HG02798 (cell line): ENCODE measurements at regions not wholly inside any gene's neighbourhood (a gene's known extent, or its start where the extent isn't known, plus 50 kb on each side); places are given as distances from the start of the nearest gene placed in this dataset.
"Not testable (repeated sequence)": the region's sequence is repeated elsewhere in the genome, so short reads cannot be mapped to it uniquely, and the experiment has no call there.

ENCODE experiments used
- ATAC-seq: cut with Tn5 transposase; IDR thresholded peaks from one replicate; pipeline ENCODE4 v1.9.1; 2021; ENCODE audit warnings: mild to moderate bottlenecking; ENCODE audit not compliant: unreplicated experiment, poor library complexity

DNA sequence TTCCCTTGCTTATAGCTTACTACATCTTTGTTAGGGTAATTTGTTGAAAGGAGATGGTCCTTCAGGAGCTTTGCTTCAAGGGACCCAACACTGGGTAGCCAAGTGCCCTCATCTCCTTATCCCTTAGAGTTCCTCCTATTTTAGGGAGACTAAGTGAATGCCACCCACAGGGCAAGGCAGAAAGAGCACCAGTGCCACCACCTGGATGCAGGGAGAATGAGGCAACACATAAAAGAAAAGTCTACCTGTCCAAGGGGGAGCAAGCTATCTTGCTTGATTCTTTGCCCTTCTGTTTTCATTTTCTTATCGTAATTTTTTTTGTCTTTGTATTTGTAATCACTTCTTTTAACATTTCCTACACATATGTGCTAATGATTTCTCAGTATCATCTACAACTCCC is 205.5 kb downstream of the NPR3 start:
- no peak for ATAC-seq

DNA sequence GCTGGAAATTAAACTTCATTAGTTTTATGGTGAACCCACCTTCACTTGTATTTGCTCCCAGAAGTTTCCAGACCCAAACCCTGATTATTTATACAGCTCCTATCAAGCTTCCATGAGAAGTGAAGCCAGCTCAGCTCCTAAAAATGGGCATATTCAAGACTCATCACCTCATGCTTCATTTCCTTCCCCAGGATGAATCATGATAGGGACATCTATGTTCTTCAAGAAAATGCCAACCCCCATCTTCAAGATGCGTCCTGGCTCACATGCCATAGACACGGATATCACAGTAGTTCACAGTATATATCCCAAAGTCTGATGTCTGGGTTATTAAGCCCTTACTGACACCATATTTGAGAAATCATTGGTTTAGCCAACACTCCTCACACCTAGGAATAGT is 217.6 kb downstream of the NPR3 start:
- ATAC-seq = no peak

GRCh38 chr5:32931438-32931837 is 220.3 kb downstream of the NPR3 start:
- ATAC-seq = not testable (repeated sequence)

- ATAC-seq = no peak
Measured at GRCh38 chr5:32932241-32932935, 221.3 kb downstream of the NPR3 start.

DNA sequence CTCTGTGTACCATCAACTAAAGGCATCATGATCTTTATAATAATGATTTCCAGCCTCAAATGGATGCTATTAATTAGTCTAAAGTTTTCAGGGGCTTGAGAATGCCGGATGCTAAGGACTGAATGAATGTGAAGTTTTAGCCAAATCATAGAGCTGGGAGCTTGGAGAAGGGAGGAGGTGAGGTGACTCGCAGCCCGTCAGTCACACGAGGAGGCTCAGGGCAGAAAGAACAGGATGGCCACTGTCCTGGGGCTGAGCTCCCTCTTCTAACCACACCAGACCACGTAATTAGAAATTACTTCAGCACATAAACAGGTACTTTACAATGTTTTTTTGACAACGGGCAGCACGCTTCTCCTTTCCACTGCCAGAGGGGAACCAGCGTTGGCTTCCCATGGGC is 222.6 kb downstream of the NPR3 start:
- ATAC-seq = no peak

DNA sequence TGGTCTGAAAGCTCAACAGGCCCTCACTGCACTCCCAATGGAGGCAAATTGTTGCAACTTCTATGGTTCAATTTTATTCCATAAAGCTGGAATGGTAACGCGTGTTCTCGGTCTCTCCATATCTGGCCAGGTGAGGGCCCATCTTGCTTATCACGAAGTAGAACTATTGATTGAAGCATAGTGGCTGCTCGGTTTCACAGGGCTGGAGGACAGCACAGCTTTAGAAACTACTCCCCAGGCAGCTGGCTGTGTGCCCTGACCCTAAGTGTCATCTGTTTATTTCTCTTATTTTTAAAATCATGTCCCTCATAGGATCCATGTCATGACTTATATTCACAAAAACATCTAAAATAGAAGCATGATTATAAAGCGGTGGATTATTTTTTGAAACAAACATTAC is 223.4 kb downstream of the NPR3 start:
- no peak for ATAC-seq

- no peak for ATAC-seq
Measured at GRCh38 chr5:32935283-32935682, 224.2 kb downstream of the NPR3 start.

- ATAC-seq = no peak
Measured at GRCh38 chr5:32936329-32936728, 225.2 kb downstream of the NPR3 start.

GRCh38 chr5:32942225-32942989 is 231.3 kb downstream of the NPR3 start:
- peak; percentile 90 for ATAC-seq

DNA sequence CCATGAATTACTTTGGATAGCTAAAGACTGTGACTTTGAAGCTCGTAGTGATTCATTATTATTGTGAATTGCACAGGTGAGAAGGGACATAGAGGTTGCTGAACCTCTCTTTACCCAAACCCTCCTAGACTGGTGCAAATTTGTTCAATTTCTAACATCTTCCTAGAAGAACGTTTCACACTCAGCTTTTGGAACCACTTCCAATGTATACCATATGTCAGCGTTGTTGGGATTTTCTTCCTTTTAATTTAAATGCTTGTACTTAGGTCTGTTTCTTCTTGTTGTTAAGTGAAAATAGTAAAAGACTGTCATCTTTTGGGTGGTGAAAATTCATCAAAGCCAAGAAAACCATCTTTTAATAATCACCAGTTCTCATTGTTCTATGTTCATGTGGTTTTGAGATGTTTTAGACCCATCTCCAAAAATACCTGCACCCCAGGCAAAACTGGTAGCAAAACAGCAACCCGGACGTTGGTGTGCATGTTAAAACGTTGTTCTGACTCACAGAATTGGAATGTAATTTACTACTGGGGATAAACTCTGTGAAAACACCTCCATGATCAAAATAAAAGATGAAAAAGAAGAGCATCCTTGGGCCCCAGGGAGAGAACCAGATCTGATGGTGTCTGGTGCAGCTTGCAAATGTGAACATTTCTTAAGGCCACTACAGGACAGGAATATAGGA is 238.3 kb downstream of the NPR3 start:
- no peak for ATAC-seq

- ATAC-seq = no peak
Measured at GRCh38 chr5:32951003-32951402, 239.9 kb downstream of the NPR3 start.

GRCh38 chr5:32951878-32952277 is 240.8 kb downstream of the NPR3 start:
- no peak for ATAC-seq

- ATAC-seq = not testable (repeated sequence)
Measured at GRCh38 chr5:32952421-32952820, 241.3 kb downstream of the NPR3 start.

DNA sequence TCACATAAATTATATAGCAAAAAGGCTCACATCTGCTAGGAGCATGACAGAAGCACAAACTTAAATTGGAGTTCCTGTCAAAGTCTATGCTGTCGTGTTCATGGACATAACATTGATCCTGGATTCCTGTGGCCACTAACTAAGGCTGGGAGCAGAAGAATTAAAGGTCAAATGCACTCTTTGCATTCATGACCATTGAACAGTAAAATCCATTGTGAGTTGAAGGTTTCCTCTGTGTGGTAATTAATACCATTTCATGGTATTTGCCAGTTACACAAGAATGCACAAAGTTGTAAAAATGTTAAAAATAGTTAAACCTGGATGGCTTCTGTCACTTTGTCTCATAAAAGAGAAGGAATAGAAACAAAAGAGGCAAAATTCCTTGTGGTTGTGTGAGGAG is 242.6 kb downstream of the NPR3 start:
- no peak for ATAC-seq

DNA sequence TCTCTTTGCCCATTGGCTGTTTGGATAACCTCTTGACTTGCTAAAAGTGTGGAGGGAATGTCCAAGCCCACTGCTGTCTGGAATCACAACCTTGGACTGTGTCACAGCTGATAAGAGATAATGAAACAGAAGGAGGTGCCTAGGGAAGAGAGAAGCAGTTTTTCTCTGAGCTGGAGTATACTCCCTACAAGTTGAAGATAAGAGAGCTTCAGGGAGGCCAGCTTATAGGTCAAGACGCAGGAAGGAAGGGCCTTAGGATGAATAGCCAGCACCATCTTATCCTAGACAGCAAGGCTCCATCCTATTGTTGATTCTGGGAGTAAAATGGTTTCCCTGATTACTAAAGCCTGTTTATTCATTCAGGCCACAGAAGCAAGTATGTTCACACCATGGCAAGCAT is 244.7 kb downstream of the NPR3 start:
- no peak for ATAC-seq

GRCh38 chr5:32960340-32961058 is 249.4 kb downstream of the NPR3 start:
- ATAC-seq = no peak

- ATAC-seq = no peak
Measured at GRCh38 chr5:32961059-32961415, 249.9 kb downstream of the NPR3 start.

DNA sequence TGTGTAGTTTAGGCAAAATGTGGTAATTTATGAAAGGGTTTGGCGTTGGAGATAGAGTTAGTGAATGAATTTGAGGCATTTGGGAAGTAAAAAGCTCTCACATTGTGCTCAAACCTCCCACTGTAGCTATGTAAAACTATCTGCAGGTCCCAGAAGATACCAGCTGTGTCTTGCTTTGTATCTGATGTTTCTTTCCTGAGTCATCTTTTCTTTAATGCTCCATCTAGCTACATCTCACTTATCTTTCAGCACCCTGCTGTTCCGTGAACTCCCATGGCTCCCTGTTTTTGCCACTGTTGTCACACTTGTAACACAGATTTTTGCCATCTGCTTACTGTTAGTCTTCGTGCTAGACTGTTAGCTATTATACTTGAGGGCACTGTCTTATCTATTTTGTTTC is 253.1 kb downstream of the NPR3 start:
- ATAC-seq = no peak

DNA sequence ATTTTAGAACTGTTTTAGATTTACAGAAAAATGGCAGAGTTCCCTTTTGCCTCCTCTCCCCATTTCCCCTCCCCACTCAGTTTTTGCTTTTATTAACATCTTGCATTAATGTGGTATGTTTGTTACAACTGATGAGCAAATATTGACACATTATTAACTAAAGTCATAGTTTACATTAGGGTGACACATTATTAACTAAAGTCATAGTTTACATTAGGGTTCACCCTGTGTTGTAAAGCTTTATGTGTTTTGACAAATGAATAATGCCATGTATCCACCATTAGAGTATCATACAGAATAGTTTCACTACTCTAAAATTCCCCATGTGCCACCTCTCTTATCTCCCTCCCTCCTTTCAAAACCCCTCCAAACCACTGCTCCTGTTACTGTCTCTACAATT is 262.5 kb downstream of the NPR3 start:
- ATAC-seq = no peak

- no peak for ATAC-seq
Measured at GRCh38 chr5:32975656-32976375, 264.7 kb downstream of the NPR3 start.
